ENCODE measurements at regions not wholly inside any gene's neighbourhood (a gene's known extent, or its start where the extent isn't known, plus 50 kb on each side); places are given as distances from the start of the nearest gene placed in this dataset.
A peak's percentile ranks its signal among the peaks of the same experiment; 100 is the strongest.

DNA sequence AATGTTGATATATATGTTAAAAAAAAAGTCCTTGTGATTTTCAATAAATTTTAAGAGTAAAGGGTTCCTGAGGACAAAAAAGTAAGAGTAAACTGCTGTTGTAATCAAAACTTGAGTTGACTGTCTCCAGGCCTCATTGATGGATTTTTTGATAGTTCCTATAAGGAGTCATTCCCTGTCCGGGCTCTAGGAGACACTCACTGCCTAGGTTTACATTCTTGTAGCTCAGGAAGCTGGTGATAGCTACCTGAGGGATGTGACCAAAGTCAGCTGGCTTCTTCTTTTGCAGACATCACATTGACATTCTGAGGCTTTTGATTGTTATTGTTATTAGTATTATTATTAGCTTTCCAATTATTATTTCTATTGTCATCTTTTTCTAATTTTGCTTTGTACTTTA lies 116.5 kb upstream of the FBXL7 start:
- Histone ChIP-seq H3K4me1 (no peaks in the 10 kb centered on the region), H3K9me3 (no peaks in the 10 kb centered on the region), H3K27ac (replicated peaks in 1 of 4) (no peak overlapping the region), H3K27me3 (no peaks in the 10 kb centered on the region), H3K4me3 (no peak overlapping the region), H3K36me3 (no peaks in the 10 kb centered on the region)
- no peak for DNase-seq (ENCODE audit: extremely low spot score)
- TF ChIP-seq POLR2A (IDR thresholded peaks at IDR 0.05; ENCODE audit: low read depth), result no peak
- TF ChIP-seq, protein P1, sequence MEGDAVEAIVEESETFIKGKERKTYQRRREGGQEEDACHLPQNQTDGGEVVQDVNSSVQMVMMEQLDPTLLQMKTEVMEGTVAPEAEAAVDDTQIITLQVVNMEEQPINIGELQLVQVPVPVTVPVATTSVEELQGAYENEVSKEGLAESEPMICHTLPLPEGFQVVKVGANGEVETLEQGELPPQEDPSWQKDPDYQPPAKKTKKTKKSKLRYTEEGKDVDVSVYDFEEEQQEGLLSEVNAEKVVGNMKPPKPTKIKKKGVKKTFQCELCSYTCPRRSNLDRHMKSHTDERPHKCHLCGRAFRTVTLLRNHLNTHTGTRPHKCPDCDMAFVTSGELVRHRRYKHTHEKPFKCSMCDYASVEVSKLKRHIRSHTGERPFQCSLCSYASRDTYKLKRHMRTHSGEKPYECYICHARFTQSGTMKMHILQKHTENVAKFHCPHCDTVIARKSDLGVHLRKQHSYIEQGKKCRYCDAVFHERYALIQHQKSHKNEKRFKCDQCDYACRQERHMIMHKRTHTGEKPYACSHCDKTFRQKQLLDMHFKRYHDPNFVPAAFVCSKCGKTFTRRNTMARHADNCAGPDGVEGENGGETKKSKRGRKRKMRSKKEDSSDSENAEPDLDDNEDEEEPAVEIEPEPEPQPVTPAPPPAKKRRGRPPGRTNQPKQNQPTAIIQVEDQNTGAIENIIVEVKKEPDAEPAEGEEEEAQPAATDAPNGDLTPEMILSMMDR (IDR thresholded peaks at IDR 0.05), result peak; percentile 55 to 75 (median 67)
- 52% methylated on average over 1 of the region's 1 CpG for WGBS
- intact Hi-C loops (cut with DNase I), result loop anchor here (10.0 kb wide), 1 partner anchor 611 kb away; no protein-coding TSS in a partner anchor

- intact Hi-C loops (cut with DNase I), result loop anchor here (10.0 kb wide), 1 partner anchor 612 kb away; no protein-coding TSS in a partner anchor
- H3K27ac ChIP-seq (replicated peaks in 1 of 4), result no peak overlapping the region
- WGBS, result 96% methylated on average over 3 of the region's 3 CpGs
Observed at GRCh38 chr5:15383021-15383420, 117.0 kb upstream of the FBXL7 start.

DNA sequence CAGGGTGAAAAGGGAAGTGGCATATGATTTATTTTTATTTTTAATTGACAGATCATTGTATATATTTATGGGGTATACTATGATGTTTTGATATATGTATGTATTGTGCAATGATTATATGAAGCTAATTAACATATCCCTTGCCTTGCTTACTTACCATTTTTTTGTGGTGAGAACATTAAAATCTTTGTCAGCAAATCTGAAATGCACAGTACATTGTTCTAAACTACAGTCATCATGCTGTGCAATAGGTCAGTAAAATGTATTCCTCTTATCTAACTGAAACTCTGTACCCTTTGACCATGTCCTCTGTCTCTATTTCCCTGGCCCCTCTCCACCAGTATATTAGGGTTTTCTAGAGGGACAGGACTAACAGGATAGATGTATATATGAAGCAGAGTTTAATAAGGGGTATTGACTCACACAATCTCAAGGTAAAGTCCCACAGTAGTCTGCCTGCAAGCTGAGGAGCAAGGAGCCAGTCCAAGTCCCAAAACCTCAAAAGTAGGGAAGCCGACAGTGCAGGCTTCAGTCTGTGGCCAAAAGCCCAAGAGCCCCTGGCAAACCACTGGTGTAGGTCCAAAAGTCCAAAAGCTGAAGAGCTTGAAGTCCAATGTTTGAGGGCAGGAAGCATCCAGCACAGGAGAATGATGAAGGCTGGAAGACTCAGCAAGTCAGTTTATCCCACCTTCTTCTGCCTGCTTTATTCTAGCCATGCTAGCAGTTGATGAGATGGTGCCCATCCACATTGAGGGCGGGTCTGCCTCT lies 122.2 kb upstream of the FBXL7 start:
- intact Hi-C loops (cut with DNase I), result no loop called here
- H3K9me3 ChIP-seq, result no peaks in the 10 kb centered on the region
- no peaks in the 10 kb centered on the region for H3K36me3 ChIP-seq
- no peak for DNase-seq (ENCODE audit: extremely low spot score)
- no peak overlapping the region for H3K27ac ChIP-seq (replicated peaks in 1 of 4)
- 92% methylated on average over 2 of the region's 2 CpGs for WGBS
- H3K27me3 ChIP-seq, result no peaks in the 10 kb centered on the region
- no peak overlapping the region for H3K4me3 ChIP-seq
- no peak for TF ChIP-seq POLR2A (IDR thresholded peaks at IDR 0.05; ENCODE audit: low read depth)
- H3K4me1 ChIP-seq, result no peaks in the 10 kb centered on the region

More at GRCh38 chr5:15383021-15383420, 117.0 kb upstream of the FBXL7 start:
- no peak for TF ChIP-seq EP300 (IDR thresholded peaks at IDR 0.05)
- TF ChIP-seq, protein P1 (IDR thresholded peaks at IDR 0.05), result no peak
- no peak for TF ChIP-seq POLR2A (IDR thresholded peaks at IDR 0.05; ENCODE audit: low read depth)
- TF ChIP-seq POLR2AphosphoS5 (IDR thresholded peaks at IDR 0.05), result no peak
- Histone ChIP-seq H3K27me3 (no peaks in the 10 kb centered on the region), H3K36me3 (no peaks in the 10 kb centered on the region), H3K9me3 (no peaks in the 10 kb centered on the region), H3K4me1 (no peaks in the 10 kb centered on the region), H3K4me3 (no peak overlapping the region)
- no peak for DNase-seq (ENCODE audit: extremely low spot score)

- Histone ChIP-seq H3K27ac (replicated peaks in 1 of 4) (no peak overlapping the region), H3K4me1 (no peaks in the 10 kb centered on the region), H3K9me3 (no peaks in the 10 kb centered on the region), H3K4me3 (no peak overlapping the region), H3K27me3 (no peaks in the 10 kb centered on the region), H3K36me3 (no peaks in the 10 kb centered on the region)
- DNase-seq (ENCODE audit: extremely low spot score), result no peak
- intact Hi-C loops (cut with DNase I), result no loop called here
- no peak for TF ChIP-seq POLR2A (IDR thresholded peaks at IDR 0.05; ENCODE audit: low read depth)
- TF ChIP-seq EP300 (IDR thresholded peaks at IDR 0.05), result no peak
- TF ChIP-seq, protein P1 (IDR thresholded peaks at IDR 0.05), result no peak
- no peak for TF ChIP-seq POLR2AphosphoS5 (IDR thresholded peaks at IDR 0.05)
- 82% methylated on average over 2 of the region's 2 CpGs for WGBS
Observed at GRCh38 chr5:15376803-15377202, 123.2 kb upstream of the FBXL7 start.

GRCh38 chr5:15376088-15376487 lies 123.9 kb upstream of the FBXL7 start:
- Histone ChIP-seq H3K4me3 (no peak overlapping the region), H3K27ac (replicated peaks in 1 of 4) (no peak overlapping the region), H3K36me3 (no peaks in the 10 kb centered on the region), H3K9me3 (no peaks in the 10 kb centered on the region), H3K4me1 (peaks cover 0 to 6% (median 4%) of the 10 kb centered on the region in 4 donors), H3K27me3 (no peaks in the 10 kb centered on the region)
- TF ChIP-seq POLR2A (IDR thresholded peaks at IDR 0.05; ENCODE audit: low read depth) (no peak), POLR2AphosphoS5 (IDR thresholded peaks at IDR 0.05) (no peak), EP300 (IDR thresholded peaks at IDR 0.05) (no peak)
- 88% methylated on average over 1 of the region's 1 CpG for WGBS
- DNase-seq (ENCODE audit: extremely low spot score), result no peak
- intact Hi-C loops (cut with DNase I), result no loop called here

All from esophagus muscularis mucosa (tissue), 4 donors.